ENCODE measurements at regions not wholly inside any gene's neighbourhood (a gene's known extent, or its start where the extent isn't known, plus 50 kb on each side); places are given as distances from the start of the nearest gene placed in this dataset.
"Not testable (repeated sequence)": the region's sequence is repeated elsewhere in the genome, so short reads cannot be mapped to it uniquely, and the experiment has no call there.

DNA sequence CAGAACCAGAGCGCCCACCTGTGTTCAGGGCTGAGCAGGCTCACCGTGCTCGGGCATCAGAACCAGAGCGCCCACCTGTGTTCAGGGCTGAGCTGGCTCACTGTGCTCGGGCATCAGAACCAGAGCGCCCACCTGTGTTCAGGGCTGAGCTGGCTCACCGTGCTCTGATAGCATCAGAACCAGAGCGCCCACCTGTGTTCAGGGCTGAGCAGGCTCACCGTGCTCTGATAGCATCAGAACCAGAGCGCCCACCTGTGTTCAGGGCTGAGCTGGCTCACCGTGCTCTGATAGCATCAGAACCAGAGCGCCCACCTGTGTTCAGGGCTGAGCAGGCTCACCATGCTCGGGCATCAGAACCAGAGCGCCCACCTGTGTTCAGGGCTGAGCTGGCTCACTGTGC, 525.2 kb upstream of the B3GAT1 start:
- TF ChIP-seq, protein P1, sequence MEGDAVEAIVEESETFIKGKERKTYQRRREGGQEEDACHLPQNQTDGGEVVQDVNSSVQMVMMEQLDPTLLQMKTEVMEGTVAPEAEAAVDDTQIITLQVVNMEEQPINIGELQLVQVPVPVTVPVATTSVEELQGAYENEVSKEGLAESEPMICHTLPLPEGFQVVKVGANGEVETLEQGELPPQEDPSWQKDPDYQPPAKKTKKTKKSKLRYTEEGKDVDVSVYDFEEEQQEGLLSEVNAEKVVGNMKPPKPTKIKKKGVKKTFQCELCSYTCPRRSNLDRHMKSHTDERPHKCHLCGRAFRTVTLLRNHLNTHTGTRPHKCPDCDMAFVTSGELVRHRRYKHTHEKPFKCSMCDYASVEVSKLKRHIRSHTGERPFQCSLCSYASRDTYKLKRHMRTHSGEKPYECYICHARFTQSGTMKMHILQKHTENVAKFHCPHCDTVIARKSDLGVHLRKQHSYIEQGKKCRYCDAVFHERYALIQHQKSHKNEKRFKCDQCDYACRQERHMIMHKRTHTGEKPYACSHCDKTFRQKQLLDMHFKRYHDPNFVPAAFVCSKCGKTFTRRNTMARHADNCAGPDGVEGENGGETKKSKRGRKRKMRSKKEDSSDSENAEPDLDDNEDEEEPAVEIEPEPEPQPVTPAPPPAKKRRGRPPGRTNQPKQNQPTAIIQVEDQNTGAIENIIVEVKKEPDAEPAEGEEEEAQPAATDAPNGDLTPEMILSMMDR (IDR thresholded peaks at IDR 0.05): not testable (repeated sequence)
- not testable (repeated sequence) for TF ChIP-seq POLR2A (IDR thresholded peaks at IDR 0.05)

Data from thyroid gland (tissue), 4 donors.